OCI-LY7 (cell line): ENCODE measurements at regions not wholly inside any gene's neighbourhood (a gene's known extent, or its start where the extent isn't known, plus 50 kb on each side); places are given as distances from the start of the nearest gene placed in this dataset.

Experiments
- BruUV-seq: library from RNA; stranded (reverse); fragments of 400-500 nt; replicated peaks from 2 replicates; lab custom pipeline; 2021; lab: Mats Ljungman, UMichigan
- CTCF ChIA-PET: fragments of 300-600 bp; sonication (Branson Sonifier 250); formaldehyde crosslinking; loops from one replicate; lab custom pipeline; 2022; ENCODE audit warnings: antibody characterized with exemption; ENCODE audit not compliant: unreplicated experiment; lab: Charles Lee
- POLR2A ChIA-PET: fragments of 300-600 bp; sonication (Branson Sonifier 250); formaldehyde crosslinking; loops from one replicate; lab custom pipeline; 2022; ENCODE audit warnings: antibody characterized with exemption; lab: Charles Lee
- DNase-seq: peaks from one replicate; pipeline ENCODE4 v3.0.0-alpha.2; 2015; ENCODE audit warnings: low spot score
- H2AFZ ChIP-seq: fragments of 200-600 bp; sonication (generic), shearing (Covaris generic); 2 replicates; pipeline ENCODE4 v1.6.1; 2014; ENCODE audit warnings: mild to moderate bottlenecking, antibody characterized with exemption, low read length, moderate library complexity
- H3K27ac ChIP-seq: fragments of 200-600 bp; sonication (generic); 2 replicates; pipeline ENCODE4 v1.5.1; 2014; ENCODE audit warnings: mixed run types, low read depth, mild to moderate bottlenecking, moderate library complexity, low read length, inconsistent platforms; ENCODE audit not compliant: poor library complexity, severe bottlenecking
- H3K36me3 ChIP-seq: fragments of 200-600 bp; sonication (generic); 2 replicates; pipeline ENCODE4 v1.6.1; 2014; ENCODE audit warnings: mild to moderate bottlenecking, antibody characterized with exemption, low read length, moderate library complexity, mixed read lengths; ENCODE audit not compliant: insufficient read depth
- H3K4me1 ChIP-seq: fragments of 200-600 bp; sonication (generic); 2 replicates; pipeline ENCODE4 v1.5.1; 2014; ENCODE audit warnings: mild to moderate bottlenecking, low read length; ENCODE audit not compliant: insufficient read depth, poor library complexity, severe bottlenecking
- H3K4me2 ChIP-seq: fragments of 200-600 bp; sonication (generic); 2 replicates; pipeline ENCODE4 v1.6.1; 2014; ENCODE audit warnings: mild to moderate bottlenecking, low read length
- H3K4me3 ChIP-seq: fragments of 200-600 bp; sonication (generic); 2 replicates; pipeline ENCODE4 v1.5.1; 2014; ENCODE audit warnings: mild to moderate bottlenecking, low read depth, low read length; ENCODE audit not compliant: poor library complexity, severe bottlenecking
- H3K79me2 ChIP-seq: fragments of 200-600 bp; sonication (generic); 2 replicates; pipeline ENCODE4 v1.6.1; 2016; ENCODE audit warnings: low read depth, mild to moderate bottlenecking, low read length, moderate library complexity, mixed read lengths; ENCODE audit not compliant: insufficient read depth
- H3K9me2 ChIP-seq: fragments of 200-600 bp; sonication (generic); 2 replicates; pipeline ENCODE4 v1.6.1; 2016; ENCODE audit warnings: mild to moderate bottlenecking, low read length, mixed read lengths; ENCODE audit not compliant: insufficient read depth
- H3K9me3 ChIP-seq: fragments of 200-600 bp; sonication (generic); 2 replicates; pipeline ENCODE4 v1.6.1; 2014; ENCODE audit warnings: mild to moderate bottlenecking, mixed run types, low read length, mixed read lengths
- H4K20me1 ChIP-seq: fragments of 200-600 bp; sonication (generic); 2 replicates; pipeline ENCODE4 v1.6.1; 2014; ENCODE audit warnings: mild to moderate bottlenecking, antibody characterized with exemption, low read length, moderate library complexity, mixed read lengths; ENCODE audit not compliant: insufficient read depth
- CTCF ChIP-seq: fragments of 200-600 bp; sonication (generic); conservative IDR thresholded peaks from 2 replicates; pipeline ENCODE4 v1.5.1; 2014; ENCODE audit warnings: mild to moderate bottlenecking, antibody characterized with exemption, low read length, moderate library complexity, mixed read lengths
- EZH2phosphoT487 ChIP-seq: fragments of 200-600 bp; sonication (generic); IDR thresholded peaks from 2 replicates; pipeline ENCODE4 v1.6.1; 2018; ENCODE audit warnings: low read depth, borderline replicate concordance, mild to moderate bottlenecking, mixed run types, antibody characterized with exemption, low read length, moderate library complexity, mixed read lengths
- intact Hi-C: fragments of 100-400 bp; cut with micrococcal nuclease; formaldehyde crosslinking; loops from one replicate; pipeline ENCODE4 v1.10.0; 2022; ENCODE audit not compliant: unreplicated experiment

DNA sequence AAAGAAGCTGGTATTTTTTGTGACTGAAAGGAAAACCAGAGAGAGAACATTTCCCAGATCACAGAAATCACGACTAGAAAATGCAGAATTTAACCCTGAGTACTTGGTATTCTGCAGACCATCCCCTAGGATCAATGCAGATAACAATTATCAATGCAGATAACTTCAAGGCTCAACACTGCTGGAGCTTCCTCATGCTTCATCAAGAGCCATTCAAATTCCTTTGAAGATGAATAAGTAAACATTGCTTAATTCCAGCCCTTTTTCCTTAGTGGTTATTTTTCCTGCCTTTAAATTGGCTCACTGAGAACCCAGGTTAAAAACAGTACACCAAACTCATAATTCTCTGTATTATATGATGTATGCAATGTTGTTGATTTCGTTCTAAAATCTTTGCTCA lies 370.1 kb upstream of the TLE4 start:
- TF ChIP-seq CTCF: no peak
- TF ChIP-seq EZH2phosphoT487: no peak
- no TSS peak for BruUV-seq
- no peaks in the 10 kb centered on the region for H3K9me3 ChIP-seq
- no peak for DNase-seq
- H3K4me2 ChIP-seq: no peak overlapping the region
- no peaks in the 10 kb centered on the region for H3K4me1 ChIP-seq
- ChIA-PET POLR2A (interaction anchor here (1.2 kb wide), 1 partner anchor 13 kb away, joined by 3 read pairs; no protein-coding TSS in a partner anchor), CTCF (no interaction called here)
- H3K27ac ChIP-seq: no peak overlapping the region
- H3K36me3 ChIP-seq: no peaks in the 10 kb centered on the region
- H4K20me1 ChIP-seq: no peaks in the 10 kb centered on the region
- no peaks in the 10 kb centered on the region for H3K9me2 ChIP-seq
- intact Hi-C loops: no loop called here
- H2AFZ ChIP-seq: no peak overlapping the region
- no peaks in the 10 kb centered on the region for H3K79me2 ChIP-seq
- no peak overlapping the region for H3K4me3 ChIP-seq

GRCh38 chr9:79208791-79209396 lies 362.9 kb upstream of the TLE4 start:
- intact Hi-C loops: no loop called here
- Histone ChIP-seq H3K27ac (no peak overlapping the region), H3K4me1 (no peaks in the 10 kb centered on the region), H3K4me3 (no peak overlapping the region), H3K79me2 (no peaks in the 10 kb centered on the region), H3K4me2 (no peak overlapping the region), H3K9me2 (no peaks in the 10 kb centered on the region), H3K9me3 (no peaks in the 10 kb centered on the region), H4K20me1 (no peaks in the 10 kb centered on the region), H3K36me3 (no peaks in the 10 kb centered on the region), H2AFZ (no peak overlapping the region)
- CTCF ChIA-PET: no interaction called here
- POLR2A ChIA-PET: interaction anchor here (1.2 kb wide), 1 partner anchor 24 kb away, joined by 3 read pairs; no protein-coding TSS in a partner anchor
- no TSS peak for BruUV-seq
- DNase-seq: no peak
- TF ChIP-seq CTCF (no peak), EZH2phosphoT487 (no peak)

- no peak overlapping the region for H3K4me2 ChIP-seq
- ChIA-PET POLR2A (no interaction called here), CTCF (no interaction called here)
- TF ChIP-seq EZH2phosphoT487 (no peak), CTCF (no peak)
- H3K27ac ChIP-seq: no peak overlapping the region
- intact Hi-C loops: no loop called here
- no peaks in the 10 kb centered on the region for H3K9me3 ChIP-seq
- H3K4me1 ChIP-seq: no peaks in the 10 kb centered on the region
- DNase-seq: no peak
- H3K36me3 ChIP-seq: no peaks in the 10 kb centered on the region
- no peaks in the 10 kb centered on the region for H4K20me1 ChIP-seq
- H2AFZ ChIP-seq: no peak overlapping the region
- no peak overlapping the region for H3K4me3 ChIP-seq
- H3K79me2 ChIP-seq: no peaks in the 10 kb centered on the region
- no peaks in the 10 kb centered on the region for H3K9me2 ChIP-seq
- BruUV-seq: no TSS peak
These were observed 361.1 kb upstream of the TLE4 start for GRCh38 chr9:79210541-79211243.
